Hematopoietic multipotent progenitor cell treated with erythropoietin and hydrocortisone succinate and interleukin-3 and kit ligand, for 15 days (in vitro differentiated cells): ENCODE measurements at regions not wholly inside any gene's neighbourhood (a gene's known extent, or its start where the extent isn't known, plus 50 kb on each side); places are given as distances from the start of the nearest gene placed in this dataset.

Experiments
- DNase-seq: peaks from one replicate; pipeline ENCODE4 v3.0.0-alpha.2; 2015; ENCODE audit warnings: low spot score

DNA sequence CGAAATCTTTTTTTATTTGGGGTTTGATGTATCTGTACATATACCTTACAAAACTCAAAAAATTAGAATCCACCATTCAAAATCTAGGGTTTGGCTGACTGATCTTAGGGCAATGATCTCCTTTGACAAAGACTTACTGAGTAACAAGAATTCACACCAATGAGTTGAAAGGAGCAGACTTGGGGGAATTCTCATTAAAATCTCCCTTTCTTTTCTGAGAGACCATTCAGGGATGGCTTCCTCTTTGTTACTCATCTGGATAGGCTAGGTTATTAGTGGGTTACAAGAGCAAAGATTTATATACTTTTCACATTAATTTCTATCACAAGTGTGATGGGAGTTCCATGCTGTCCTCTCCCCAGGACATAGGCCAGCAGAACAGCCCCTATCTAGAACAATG is 661.0 kb downstream of the KCTD16 start:
- DNase-seq: no peak

DNA sequence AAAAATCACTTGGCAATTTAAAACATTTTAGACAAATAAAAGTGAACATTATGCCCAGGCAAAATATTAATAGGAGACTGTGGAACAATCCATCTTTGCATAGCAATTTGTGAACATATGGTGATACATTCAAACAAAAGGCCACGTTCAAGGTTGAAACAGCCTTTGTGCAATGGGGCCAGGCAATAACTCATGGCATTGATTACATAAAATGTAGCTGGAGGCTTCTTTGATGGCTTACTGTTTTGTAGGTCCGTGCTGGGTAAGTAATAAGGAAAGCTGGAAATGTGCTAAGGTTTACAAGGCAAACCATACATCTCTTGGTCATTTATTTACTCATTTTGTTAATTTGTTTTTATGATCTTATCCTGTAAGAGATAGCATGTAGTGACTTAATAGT is 651.8 kb downstream of the KCTD16 start:
- DNase-seq: no peak

DNA sequence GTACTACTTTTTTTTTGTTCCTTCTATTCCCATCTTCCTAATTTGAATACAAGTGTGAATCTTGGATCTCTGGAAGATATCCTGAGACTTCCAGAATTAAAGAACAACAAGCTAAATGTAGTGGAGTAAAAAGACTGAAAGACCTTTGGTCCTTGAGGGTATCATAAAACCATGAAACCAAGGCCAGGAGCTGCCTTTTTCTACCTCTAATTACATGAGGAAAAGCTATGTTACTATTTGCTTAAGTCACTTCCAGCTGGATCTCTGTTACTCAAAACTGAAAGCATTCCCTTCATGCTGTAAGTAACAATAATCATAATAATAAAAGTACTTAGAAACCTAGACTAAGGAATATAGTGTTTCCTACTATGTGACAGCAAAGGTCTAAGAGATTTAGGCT is 649.6 kb downstream of the KCTD16 start:
- DNase-seq: no peak

DNA sequence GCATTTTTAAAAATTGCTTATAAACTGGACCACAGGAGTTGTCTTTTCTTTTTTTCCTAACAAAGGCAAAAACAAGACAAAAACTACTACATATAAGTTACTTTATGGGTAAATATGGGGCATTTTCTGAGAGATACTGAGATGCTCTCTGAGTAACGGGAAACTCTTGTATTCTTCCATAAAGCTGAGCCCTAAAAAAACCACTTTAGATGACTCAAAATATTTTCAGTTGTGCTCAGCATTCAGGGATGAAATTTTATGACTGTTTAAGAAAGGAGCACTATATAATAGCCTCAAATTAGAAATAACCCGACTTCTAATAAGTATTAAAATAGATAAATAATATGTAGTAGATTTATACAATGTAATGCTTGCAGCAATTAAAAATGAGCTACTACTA is 644.5 kb downstream of the KCTD16 start:
- DNase-seq: no peak

DNA sequence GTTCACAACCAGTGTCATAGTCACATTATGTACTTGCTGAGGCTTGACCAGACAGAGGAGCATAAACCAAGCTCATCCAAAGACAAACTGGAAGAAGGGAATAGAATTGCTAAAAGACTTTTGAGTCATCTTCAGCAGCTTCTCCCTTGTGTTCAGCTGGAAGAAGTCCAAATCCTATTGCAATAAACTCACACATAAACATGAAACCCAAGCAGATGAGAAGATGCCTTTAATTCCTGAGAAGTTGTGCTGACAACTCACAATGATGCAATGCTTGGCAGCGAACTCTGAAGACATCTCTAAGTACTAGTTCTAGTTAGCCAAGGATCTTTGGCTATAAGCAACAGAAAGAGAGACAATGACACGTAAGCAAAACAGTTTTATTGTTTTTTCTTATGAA is 642.1 kb downstream of the KCTD16 start:
- no peak for DNase-seq

DNA sequence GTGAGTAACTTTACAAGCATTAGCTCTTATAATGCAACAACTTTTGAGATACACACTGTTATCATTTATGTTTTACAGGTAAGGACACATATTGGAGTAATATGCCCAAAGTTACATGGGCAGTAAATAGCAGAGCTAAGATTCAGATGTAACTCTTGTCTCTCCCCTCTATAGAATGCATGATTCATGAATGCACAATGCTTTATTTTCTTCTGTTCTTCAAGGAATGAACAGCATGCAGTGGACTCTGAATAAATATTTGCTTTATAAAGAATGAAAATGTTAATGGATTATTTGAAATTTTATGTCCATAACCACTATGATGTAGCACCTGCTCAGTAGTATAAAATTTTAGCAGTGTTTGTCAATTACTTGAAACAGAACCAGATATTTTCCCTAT is 629.5 kb downstream of the KCTD16 start:
- DNase-seq: no peak

DNA sequence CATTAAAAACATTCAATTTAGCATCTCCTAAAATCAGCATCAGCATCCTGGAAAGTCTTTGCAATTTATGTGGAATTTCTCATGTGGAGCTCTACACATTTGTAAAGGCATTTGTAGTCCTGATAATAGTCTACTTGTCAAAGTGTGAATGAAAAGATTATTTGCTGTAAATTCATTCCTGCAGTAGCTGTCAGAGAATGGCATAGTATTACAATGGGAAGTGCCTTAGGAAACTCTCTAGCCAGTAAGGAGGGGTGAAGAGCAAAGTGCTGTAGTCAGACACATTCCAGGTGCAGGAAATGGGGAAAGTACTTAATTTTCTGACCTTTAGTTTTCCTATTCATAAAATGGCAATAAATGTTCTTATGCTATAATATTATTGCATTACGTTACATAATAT is 627.9 kb downstream of the KCTD16 start:
- no peak for DNase-seq

DNA sequence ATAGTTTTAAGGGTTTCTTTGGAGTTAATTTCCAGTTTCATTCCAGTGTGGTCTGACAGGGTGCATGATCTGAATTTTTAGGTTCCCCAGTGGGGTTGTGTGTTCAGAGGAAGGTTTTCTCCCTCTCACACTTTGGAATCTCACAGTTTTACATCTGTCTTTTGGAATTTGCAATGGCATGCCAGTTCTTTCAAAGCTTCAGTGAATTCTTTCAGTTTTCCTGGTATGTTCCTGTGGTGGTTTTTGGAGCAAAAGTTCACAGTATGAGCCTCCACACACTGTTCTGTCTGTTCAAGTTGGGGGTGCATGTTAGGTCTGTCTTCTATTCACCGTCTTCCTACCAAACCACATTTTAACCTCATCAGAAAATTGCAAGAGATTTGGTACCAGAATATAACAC is 624.2 kb downstream of the KCTD16 start:
- DNase-seq: no peak

DNA sequence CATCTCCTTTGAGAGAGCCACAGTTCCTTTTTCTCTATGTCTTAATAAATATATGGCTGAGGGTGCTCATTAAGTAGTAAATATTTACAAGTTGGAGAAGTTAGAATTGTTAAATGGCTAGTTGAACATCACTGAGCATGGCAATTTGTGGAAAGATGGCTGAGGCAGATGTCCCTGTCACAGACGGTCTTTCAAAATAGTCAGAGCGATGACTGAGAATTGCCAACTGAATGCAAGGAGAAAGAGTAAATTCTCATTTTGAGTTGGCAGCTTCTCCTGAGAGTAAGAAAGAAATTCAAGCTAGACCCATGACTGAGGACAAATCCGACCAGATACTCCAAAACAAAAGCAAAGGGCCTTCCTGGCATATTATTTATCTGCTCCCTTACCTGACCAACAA is 617.9 kb downstream of the KCTD16 start:
- DNase-seq: no peak

DNA sequence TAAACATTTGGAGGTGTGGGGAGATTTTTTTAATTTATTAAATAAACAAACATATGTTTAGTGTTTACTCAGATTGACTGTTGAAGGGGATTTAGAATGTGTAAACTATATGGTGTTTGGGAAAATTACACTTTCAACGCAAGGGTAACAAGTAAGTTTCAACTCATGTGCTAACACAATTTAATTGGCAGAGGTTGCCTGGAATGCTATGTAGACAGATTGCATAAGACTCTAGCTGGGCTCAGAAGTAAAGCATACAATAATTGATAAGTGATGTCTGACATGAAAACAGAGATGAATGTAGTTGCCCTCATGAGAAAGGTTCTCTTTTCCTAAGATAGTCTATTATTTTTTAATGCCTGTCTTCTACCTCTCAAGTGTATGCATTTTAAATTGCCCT is 617.4 kb downstream of the KCTD16 start:
- DNase-seq: no peak

DNA sequence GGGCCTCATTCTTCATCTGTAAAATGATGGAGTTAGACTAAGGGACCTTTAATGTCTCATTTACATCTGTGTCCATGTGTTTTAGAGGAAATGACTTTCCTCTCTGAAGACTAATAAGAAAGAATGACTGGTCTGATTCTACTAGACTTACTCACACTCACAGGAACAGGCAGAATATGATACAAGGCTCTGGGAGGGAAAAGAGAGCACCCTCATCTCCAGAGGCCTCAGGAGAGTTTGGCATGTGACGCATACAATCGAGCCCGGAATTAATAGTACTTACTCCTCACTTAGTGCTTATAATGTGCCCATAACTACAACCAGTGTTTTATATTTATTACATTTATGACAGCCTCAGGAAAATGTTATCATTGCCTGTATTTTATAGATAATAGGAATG is 608.7 kb downstream of the KCTD16 start:
- DNase-seq: no peak

DNA sequence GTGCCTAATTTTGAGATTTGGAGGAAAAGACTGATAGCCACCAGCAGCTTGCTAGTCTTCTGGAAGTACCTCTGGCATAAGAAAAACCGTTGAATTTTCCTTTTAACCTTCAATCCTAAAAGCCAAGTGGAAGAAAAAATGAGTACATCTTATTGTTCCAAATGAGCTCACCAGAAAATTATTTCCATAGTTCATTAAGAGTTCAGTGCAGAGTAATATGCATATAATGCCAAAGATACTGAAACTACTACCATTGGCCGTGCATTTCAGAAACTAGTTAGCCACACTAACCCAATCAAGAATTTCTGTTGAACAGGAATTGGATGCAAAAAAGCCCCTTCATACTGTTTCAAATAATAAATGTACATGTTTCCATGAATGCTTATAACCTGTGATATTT is 607.9 kb downstream of the KCTD16 start:
- DNase-seq: no peak

DNA sequence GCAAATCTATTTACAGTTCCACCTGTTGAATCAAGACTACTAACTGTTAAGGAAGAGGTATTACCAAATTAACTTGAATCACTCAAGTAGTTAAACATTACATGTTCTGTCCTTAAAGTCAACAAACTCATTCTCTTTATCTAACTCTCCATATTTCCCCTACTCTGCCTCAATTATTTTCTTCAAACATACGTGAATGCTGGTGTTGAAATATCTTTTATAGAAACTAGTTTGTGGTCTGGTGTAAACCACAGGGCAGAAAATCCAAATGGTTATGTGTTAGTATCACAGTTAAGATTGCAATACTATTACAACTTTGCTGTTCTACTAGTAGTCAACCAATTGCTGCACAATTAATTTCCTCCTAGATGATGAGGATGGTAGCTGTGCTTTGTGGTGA is 603.5 kb downstream of the KCTD16 start:
- no peak for DNase-seq

DNA sequence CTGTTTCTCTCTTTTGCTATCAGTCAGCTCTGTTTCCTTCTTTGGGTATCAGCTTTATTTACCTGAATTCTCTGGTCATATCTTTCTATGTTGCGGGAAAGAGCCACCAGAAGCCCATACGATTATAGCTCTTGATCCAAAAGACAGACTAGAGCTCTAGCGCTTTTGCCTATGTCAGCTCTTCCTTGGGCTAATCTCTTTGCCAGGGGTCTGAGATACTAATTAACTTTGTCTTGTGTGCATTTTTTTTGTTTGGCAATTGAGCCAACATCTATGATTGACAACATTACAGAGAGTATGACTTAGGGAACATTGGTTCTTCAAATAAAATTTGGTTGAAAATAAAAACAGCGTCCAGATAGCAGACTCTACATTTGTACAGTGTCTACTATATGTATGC is 603.0 kb downstream of the KCTD16 start:
- no peak for DNase-seq

DNA sequence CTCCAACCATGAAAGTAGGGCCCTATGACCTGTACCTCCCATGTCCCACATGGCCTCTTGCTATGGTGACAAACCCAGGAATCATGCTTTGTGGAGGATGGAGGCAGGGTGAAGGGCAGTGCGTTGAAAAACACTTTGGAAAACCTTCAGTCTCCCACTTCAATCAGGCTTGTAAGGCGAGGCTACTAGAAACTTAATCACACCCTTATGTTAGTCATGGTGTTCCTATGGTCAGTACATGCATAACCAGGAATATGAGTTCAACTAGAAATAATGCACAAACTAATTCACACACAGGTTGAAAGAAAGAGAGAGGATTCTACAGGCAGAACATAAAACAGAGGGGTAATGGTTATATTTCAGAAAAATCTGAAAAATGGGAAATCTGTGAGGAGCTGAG is 601.1 kb downstream of the KCTD16 start:
- no peak for DNase-seq

DNA sequence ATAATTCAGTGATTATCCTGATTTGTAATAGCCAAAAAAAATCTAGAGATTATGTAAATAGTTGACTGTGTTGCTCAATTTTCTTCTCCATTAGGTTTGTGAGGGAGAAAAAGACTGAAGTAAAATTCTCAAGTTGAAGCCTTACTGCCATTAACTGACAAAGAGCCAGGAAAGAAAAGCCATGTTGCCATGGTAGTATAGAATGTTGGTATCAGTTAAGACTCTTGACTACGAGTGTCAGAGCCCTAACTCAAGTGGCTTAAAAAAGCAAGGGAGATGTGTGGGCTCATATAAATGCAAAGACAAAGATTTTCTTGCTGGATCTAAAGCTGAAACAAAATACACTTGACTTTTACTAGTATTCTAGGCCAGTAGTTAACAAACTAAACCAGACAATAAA is 571.7 kb downstream of the KCTD16 start:
- DNase-seq: no peak

DNA sequence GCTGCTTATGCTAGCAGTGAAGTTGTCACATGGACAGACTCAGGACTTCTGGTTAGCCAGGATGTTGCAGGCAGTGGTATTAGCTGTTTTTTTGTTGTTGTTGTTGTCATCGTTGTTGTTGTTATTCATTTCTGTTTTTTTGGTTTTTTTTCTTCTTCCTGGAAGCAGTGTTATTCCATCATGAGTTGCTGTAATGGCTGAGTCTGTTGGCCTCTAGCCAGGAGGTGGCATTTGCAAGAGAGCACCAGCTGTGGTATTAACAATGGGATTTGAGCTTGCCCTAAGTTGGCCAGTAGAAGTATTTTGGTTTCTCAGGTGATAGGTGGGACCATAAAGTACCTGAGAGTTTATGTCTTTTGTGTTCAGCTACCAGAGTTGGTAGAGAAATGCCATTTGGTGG is 561.1 kb downstream of the KCTD16 start:
- no peak for DNase-seq

DNA sequence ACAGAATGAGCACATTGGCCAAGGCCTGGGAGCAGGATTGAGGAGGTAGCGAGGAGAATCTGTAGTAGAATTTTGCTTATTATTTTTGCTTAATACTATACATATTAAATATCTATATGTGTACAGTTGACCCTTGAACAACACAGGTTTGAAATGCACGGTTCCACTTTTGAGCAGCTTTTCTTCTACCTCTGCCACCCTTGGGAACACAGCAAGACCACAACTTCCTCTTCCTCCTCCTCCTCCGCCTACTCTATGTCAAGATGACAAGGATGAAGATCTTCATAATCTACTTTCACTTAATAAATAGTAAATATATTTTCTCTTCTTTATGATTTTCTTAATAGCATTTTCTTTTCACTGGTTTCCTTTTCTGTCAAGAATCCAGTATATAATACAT is 541.4 kb downstream of the KCTD16 start:
- DNase-seq: no peak

DNA sequence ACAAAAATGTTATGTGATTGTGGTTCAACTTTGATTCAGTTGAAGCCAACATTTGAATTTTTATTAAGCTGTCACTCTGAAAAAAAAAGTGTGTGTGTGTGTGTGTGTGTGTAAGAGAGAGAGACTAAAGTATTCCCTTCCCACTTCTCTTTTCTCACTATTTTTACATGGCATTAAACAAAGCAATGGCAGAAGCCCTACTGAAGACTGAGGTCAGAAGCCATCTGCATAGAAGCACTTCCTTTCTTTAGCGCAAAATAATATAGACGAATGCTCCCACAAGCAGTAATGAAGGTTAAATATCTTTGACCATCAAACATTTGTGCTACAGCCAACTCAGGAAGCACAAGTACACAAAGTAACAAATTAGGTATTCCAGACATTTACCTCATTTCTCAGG is 540.5 kb downstream of the KCTD16 start:
- no peak for DNase-seq

DNA sequence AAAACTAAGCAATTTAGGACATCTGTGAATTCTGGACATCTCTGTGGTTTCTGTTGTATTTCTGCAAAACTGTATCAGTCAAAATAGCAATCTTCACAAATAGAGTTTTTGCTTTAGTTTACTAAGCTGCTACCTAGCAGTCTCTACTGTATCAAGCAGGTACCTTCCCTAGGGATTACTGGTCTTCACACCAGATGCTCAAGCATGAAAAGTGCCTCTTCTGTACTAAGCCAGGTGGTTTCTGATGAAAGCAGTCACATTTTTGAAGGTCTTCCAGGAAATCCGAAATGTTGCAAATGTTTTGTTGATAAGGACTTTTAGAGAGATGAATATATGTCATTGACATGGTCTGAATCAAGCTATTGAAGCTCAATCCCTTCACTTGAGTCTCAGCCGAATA is 540.0 kb downstream of the KCTD16 start:
- DNase-seq: no peak

DNA sequence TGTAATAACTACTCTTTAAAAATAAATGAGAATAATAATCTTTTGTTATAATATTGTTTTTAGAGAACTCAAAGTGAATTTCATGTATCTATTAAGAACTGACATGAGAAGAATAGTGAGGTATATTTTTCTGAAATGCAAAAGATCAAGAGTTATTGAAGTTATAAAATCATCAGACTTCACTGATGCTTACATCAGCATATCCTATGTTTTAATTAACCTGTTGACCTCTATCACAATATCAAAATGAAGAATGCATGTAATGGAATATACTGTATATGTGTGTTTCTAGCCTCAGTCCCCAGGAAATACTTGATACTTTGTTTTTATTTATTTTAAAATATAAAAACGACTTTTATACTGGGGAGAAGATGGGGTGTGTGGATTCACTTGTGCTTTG is 533.1 kb downstream of the KCTD16 start:
- DNase-seq: no peak

DNA sequence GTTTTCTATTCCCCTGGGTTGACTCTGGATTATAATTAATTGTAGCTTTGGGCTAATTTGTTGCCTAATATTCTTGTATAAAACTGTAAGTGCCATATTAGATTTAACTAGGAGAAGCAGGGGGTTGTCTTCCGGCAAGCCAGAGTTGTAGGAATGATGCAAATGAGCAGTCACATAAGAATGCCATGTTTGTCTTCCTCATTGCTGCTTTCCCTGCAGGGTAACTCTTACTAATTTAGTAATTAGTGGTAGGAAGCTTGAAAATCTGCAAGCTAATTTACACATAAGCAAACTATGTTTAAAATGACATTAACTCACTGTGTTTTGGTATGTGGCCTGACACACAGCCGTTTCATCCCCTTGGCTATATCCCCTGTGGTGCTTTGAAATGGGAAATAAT is 527.8 kb downstream of the KCTD16 start:
- no peak for DNase-seq

DNA sequence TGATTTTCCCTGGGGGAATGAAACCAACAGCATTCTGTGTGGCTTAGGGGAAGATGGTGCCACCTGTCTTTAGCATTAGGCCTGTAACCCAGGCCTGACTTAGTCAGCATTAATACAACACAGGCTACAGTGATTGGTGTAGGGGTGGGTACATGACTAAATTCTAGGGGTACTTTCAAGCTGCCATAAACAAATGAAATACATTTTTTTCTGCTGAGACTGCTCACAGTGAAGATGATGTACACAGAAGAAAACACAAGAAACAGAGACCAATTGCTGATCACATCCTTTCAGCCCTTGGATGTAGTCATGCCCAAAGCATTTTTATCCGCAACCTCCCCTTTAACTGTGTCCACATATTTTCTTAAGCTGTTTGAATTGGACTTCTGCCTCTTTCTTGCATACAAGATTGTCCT is 527.2 kb downstream of the KCTD16 start:
- DNase-seq: no peak

DNA sequence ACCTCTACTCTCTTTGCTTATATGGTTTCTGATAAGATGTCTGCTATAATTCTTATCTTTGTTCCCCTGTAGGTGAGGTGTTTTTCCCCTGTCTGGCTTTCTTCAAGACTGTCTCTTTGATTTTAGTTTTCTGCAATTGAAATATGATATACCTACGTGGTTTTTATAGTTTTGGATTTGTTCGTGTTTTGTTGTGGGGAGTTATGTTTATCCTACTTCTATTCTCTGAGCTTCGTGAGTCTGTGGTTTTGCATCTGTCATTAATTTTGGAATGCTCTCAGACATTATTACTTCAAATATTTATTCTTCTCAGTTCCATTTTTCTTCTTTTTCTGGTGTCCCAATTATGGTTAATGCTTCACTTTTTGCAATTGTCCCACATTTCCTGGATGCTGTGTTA is 521.3 kb downstream of the KCTD16 start:
- DNase-seq: no peak

DNA sequence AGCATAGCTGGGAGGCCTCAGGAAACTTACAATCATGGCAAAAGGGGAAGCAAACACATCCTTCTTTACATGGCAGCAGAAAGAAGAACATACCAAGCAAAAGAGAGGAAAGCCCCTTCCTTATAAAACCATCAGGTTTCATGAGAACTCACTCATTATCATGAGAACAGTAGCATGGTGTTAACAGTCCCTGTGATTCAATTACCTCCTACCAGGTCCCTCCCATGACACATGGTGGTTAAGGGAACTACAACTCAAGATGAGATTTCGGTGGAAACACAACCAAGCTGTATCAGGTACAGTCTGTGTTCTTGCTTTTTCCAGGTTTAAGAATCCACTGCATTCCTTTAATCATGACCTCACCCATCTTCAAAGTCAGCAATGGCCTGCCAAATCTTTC is 514.2 kb downstream of the KCTD16 start:
- no peak for DNase-seq

DNA sequence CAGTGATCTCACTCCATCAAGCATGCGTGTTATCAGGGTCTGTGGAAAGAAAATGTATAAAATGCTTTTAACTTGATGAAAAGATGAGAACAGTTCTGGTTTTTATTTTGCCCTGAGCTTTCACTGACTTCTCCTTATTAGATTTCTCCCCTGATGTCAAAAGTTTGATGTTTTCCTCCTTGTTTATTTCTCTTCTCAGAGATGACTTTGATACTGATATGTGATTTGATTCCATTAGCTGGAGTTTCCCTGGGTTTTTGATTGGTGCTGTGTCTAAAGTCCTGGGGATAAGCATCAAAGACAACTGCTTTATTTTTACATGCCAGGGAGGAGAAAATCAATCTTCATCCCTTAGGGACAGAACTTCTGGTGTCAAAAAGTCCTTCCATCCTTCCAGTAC is 510.0 kb downstream of the KCTD16 start:
- DNase-seq: no peak
